ENCODE measurements at regions not wholly inside any gene's neighbourhood (a gene's known extent, or its start where the extent isn't known, plus 50 kb on each side); places are given as distances from the start of the nearest gene placed in this dataset.

DNA sequence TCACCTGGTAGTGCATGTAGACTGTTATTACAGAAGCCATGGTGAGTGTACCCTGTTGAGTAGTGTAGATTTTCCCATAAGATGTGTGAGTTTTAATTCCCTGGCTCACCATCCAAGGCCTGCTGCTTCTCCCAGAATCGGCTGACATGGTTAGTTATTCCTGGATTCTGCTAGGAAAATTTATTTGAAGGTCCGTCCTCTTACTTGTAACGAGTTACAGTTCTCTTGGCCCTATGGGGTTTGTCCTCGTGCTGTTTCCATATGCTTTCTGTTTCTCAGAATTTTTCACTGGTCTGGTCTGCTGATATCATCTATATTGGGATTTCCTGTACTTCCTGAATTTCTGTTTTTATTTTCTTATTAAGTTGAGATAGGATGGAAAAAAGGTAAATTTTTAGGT lies 423.3 kb upstream of the RGS6 start (continued):
- TF ChIP-seq, protein P1, sequence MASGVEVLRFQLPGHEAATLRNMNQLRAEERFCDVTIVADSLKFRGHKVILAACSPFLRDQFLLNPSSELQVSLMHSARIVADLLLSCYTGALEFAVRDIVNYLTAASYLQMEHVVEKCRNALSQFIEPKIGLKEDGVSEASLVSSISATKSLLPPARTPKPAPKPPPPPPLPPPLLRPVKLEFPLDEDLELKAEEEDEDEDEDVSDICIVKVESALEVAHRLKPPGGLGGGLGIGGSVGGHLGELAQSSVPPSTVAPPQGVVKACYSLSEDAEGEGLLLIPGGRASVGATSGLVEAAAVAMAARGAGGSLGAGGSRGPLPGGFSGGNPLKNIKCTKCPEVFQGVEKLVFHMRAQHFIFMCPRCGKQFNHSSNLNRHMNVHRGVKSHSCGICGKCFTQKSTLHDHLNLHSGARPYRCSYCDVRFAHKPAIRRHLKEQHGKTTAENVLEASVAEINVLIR (CRISPR knock-in tag; IDR thresholded peaks at IDR 0.05) = no peak
- TF ChIP-seq CC2D1A (IDR thresholded peaks at IDR 0.05) (no peak), KAT2B (IDR thresholded peaks at IDR 0.05; ENCODE audit: low read depth, low read length) (no peak)

DNA sequence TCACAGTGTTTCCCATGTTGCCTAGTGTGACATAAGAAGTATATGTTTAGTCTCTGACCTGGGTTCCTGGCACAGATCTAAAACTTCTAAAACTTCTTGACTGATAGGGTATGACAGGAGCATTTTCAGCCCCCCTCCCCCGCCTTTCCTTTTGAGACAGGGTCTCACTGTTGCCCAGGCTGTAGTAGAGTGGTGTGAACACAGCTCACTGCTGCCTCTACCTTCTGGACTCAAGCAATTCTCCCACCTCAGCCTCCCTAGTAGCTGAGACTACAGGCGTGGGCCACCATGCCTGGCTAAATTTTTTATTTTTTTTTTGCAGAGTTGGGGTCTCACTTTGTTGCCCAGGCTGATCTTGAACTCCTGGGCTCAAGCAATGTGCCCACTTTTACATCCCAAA lies 421.1 kb upstream of the RGS6 start:
- no TSS peak for BruUV-seq (replicated peaks)
- Histone ChIP-seq H3K4me2 (ENCODE audit: insufficient read depth, low read length) (no peak overlapping the region), H3K27me3 (ENCODE audit: control insufficient read depth in 2 of 2, insufficient read depth in 2 of 2, low read length in 2 of 2) (no peaks in the 10 kb centered on the region), H2AFZ (ENCODE audit: low read depth, low read length) (no peak overlapping the region), H3K36me3 (ENCODE audit: control insufficient read depth, insufficient read depth, low read length) (no peaks in the 10 kb centered on the region), H3K79me2 (ENCODE audit: control insufficient read depth, insufficient read depth, low read length) (no peaks in the 10 kb centered on the region), H3K9me1 (ENCODE audit: control insufficient read depth, insufficient read depth, low read length) (no peaks in the 10 kb centered on the region), H3K27ac (ENCODE audit: extremely low read depth, low read depth, low read length) (no peak overlapping the region), H3K4me3 (no peak overlapping the region), H3K9ac (ENCODE audit: insufficient read depth in 1 of 2, low read depth in 2 of 2, low read length in 2 of 2) (no peak overlapping the region), H3K4me1 (replicated peaks in 1 of 2; ENCODE audit: control insufficient read depth in 2 of 2, insufficient read depth in 2 of 2, low read length in 2 of 2) (no peaks in the 10 kb centered on the region; a peak in 1 of 5 replicates), H3K9me3 (replicated peaks; ENCODE audit: control insufficient read depth, insufficient read depth, low read depth, low read length) (no peaks in the 10 kb centered on the region), H4K20me1 (replicated peaks; ENCODE audit: control insufficient read depth, insufficient read depth, low read length) (no peaks in the 10 kb centered on the region)
- ChIA-PET CTCF (ENCODE audit: low intra/inter-chr PET ratio) (no interaction called here), POLR2A (interaction anchor here (0.7 to 2.0 kb wide), 3 partner anchors 13 to 309 kb away, joined by 3 to 4 read pairs (median 3); no protein-coding TSS in a partner anchor)
- no peak for FAIRE-seq
- WGBS (ENCODE audit: insufficient coverage, low coverage, missing lambda C conversion rate) = 100% methylated on average over 1 of the region's 2 CpGs
- DNase-seq (ENCODE audit: extremely low read depth in 1 of 4, low spot score in 3 of 4) = no peak
- in situ Hi-C loops (cut with MboI) = no loop called here
- intact Hi-C loops (cut with micrococcal nuclease) = no loop called here
- no peak for ATAC-seq
- TF ChIP-seq MCM5 (IDR thresholded peaks at IDR 0.05; ENCODE audit: low read depth) (no peak), ZNF780A (CRISPR knock-in tag; IDR thresholded peaks at IDR 0.05) (no peak), PHB (CRISPR knock-in tag; IDR thresholded peaks at IDR 0.05) (no peak), HOXB6 (CRISPR knock-in tag; IDR thresholded peaks at IDR 0.05; ENCODE audit: borderline replicate concordance) (no peak), BMI1 (IDR thresholded peaks at IDR 0.05; ENCODE audit: low read length) (no peak), HIVEP1 (CRISPR knock-in tag; IDR thresholded peaks at IDR 0.05) (no peak), ZNF445 (CRISPR knock-in tag; IDR thresholded peaks at IDR 0.05; ENCODE audit: low read depth) (no peak), NFRKB (IDR thresholded peaks at IDR 0.05; ENCODE audit: low read depth) (no peak), JUND (IDR thresholded peaks at IDR 0.05; ENCODE audit: borderline replicate concordance, low read depth, low read length) (no peak), JUND (tag; IDR thresholded peaks at IDR 0.05; ENCODE audit: borderline replicate concordance, low read depth, low read length) (no peak), TEAD1 (CRISPR knock-in tag; IDR thresholded peaks at IDR 0.05) (no peak), GTF2A2 (tag; IDR thresholded peaks at IDR 0.05) (no peak)
- TF ChIP-seq, protein P2, sequence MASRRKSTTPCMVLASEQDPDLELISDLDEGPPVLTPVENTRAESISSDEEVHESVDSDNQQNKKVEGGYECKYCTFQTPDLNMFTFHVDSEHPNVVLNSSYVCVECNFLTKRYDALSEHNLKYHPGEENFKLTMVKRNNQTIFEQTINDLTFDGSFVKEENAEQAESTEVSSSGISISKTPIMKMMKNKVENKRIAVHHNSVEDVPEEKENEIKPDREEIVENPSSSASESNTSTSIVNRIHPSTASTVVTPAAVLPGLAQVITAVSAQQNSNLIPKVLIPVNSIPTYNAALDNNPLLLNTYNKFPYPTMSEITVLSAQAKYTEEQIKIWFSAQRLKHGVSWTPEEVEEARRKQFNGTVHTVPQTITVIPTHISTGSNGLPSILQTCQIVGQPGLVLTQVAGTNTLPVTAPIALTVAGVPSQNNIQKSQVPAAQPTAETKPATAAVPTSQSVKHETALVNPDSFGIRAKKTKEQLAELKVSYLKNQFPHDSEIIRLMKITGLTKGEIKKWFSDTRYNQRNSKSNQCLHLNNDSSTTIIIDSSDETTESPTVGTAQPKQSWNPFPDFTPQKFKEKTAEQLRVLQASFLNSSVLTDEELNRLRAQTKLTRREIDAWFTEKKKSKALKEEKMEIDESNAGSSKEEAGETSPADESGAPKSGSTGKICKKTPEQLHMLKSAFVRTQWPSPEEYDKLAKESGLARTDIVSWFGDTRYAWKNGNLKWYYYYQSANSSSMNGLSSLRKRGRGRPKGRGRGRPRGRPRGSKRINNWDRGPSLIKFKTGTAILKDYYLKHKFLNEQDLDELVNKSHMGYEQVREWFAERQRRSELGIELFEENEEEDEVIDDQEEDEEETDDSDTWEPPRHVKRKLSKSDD (conservative IDR thresholded peaks at IDR 0.05; ENCODE audit: low read length) = no peak
- TF ChIP-seq, protein P3, sequence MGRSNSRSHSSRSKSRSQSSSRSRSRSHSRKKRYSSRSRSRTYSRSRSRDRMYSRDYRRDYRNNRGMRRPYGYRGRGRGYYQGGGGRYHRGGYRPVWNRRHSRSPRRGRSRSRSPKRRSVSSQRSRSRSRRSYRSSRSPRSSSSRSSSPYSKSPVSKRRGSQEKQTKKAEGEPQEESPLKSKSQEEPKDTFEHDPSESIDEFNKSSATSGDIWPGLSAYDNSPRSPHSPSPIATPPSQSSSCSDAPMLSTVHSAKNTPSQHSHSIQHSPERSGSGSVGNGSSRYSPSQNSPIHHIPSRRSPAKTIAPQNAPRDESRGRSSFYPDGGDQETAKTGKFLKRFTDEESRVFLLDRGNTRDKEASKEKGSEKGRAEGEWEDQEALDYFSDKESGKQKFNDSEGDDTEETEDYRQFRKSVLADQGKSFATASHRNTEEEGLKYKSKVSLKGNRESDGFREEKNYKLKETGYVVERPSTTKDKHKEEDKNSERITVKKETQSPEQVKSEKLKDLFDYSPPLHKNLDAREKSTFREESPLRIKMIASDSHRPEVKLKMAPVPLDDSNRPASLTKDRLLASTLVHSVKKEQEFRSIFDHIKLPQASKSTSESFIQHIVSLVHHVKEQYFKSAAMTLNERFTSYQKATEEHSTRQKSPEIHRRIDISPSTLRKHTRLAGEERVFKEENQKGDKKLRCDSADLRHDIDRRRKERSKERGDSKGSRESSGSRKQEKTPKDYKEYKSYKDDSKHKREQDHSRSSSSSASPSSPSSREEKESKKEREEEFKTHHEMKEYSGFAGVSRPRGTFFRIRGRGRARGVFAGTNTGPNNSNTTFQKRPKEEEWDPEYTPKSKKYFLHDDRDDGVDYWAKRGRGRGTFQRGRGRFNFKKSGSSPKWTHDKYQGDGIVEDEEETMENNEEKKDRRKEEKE (IDR thresholded peaks at IDR 0.05; ENCODE audit: borderline replicate concordance in 1 of 2, control insufficient read depth in 1 of 2, low read depth in 2 of 2, low read length in 1 of 2) = no peak

All from K562 (cell line).